ENCODE measurements at regions not wholly inside any gene's neighbourhood (a gene's known extent, or its start where the extent isn't known, plus 50 kb on each side); places are given as distances from the start of the nearest gene placed in this dataset.

GRCh38 chr18:47413327-47413726 lies 161.9 kb upstream of the SKOR2 start:
- in situ Hi-C loops (cut with HindIII; ENCODE audit: low pct_ligation_motif_present, low sequenced_read_pairs) = no loop called here
- no peak overlapping the region for H3K27ac ChIP-seq
- no peak overlapping the region for H3K4me3 ChIP-seq (ENCODE audit: low read depth, low read length)
- no peaks in the 10 kb centered on the region for H3K36me3 ChIP-seq (replicated peaks)
- no peak for DNase-seq
- H3K27me3 ChIP-seq (replicated peaks) = no peaks in the 10 kb centered on the region
- TF ChIP-seq, protein P1, sequence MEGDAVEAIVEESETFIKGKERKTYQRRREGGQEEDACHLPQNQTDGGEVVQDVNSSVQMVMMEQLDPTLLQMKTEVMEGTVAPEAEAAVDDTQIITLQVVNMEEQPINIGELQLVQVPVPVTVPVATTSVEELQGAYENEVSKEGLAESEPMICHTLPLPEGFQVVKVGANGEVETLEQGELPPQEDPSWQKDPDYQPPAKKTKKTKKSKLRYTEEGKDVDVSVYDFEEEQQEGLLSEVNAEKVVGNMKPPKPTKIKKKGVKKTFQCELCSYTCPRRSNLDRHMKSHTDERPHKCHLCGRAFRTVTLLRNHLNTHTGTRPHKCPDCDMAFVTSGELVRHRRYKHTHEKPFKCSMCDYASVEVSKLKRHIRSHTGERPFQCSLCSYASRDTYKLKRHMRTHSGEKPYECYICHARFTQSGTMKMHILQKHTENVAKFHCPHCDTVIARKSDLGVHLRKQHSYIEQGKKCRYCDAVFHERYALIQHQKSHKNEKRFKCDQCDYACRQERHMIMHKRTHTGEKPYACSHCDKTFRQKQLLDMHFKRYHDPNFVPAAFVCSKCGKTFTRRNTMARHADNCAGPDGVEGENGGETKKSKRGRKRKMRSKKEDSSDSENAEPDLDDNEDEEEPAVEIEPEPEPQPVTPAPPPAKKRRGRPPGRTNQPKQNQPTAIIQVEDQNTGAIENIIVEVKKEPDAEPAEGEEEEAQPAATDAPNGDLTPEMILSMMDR (IDR thresholded peaks at IDR 0.05; ENCODE audit: low read depth, low read length, missing control alignments) = no peak

DNA sequence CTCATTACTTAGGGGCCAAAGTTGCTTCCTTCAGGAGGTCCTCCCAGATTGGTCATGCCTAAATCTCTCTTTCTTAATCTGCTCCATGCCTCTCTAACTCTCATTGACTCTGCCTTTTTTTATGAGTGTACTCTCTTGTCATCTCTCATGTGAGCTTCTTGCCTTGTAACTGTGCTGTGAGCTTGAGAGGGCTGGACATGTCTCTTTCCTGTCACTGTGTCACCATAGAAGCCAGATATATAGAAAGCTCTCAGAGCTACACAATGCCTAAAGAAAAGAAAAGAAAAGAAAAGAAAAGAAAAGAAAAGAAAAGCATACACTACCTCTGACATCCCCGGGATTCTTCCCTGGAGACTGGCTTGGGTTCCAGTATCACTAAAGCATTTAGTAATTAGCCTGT lies 161.5 kb upstream of the SKOR2 start:
- TF ChIP-seq, protein P1 (IDR thresholded peaks at IDR 0.05; ENCODE audit: low read depth, low read length, missing control alignments) = no peak
- H3K36me3 ChIP-seq (replicated peaks) = no peaks in the 10 kb centered on the region
- in situ Hi-C loops (cut with HindIII; ENCODE audit: low pct_ligation_motif_present, low sequenced_read_pairs) = no loop called here
- no peak overlapping the region for H3K4me3 ChIP-seq (ENCODE audit: low read depth, low read length)
- H3K27ac ChIP-seq = no peak overlapping the region
- no peak for DNase-seq
- H3K27me3 ChIP-seq (replicated peaks) = no peaks in the 10 kb centered on the region

DNA sequence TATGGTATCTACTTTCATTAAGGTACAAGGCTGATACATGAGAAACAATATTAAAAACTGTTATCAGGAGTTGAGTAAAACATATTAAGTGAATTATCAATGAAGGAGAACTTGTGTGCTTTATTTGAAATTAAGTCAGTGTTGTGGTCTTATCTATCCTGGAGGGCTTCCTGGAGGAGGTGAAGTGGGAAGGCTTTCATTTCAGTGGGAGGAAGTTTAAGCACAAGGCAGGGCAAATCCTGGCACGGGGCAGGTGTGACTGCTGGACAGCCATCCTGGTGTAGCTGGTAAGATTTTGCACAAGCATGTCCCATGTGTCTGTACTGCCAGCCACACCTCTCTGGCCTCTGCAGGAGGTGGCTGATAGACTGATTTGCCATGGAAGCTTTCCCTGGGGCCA lies 159.7 kb upstream of the SKOR2 start:
- DNase-seq = no peak
- Histone ChIP-seq H3K4me3 (ENCODE audit: low read depth, low read length) (no peak overlapping the region), H3K27ac (no peak overlapping the region), H3K36me3 (replicated peaks) (no peaks in the 10 kb centered on the region), H3K27me3 (replicated peaks) (no peaks in the 10 kb centered on the region)
- in situ Hi-C loops (cut with HindIII; ENCODE audit: low pct_ligation_motif_present, low sequenced_read_pairs) = no loop called here
- TF ChIP-seq, protein P1 (IDR thresholded peaks at IDR 0.05; ENCODE audit: low read depth, low read length, missing control alignments) = no peak

DNA sequence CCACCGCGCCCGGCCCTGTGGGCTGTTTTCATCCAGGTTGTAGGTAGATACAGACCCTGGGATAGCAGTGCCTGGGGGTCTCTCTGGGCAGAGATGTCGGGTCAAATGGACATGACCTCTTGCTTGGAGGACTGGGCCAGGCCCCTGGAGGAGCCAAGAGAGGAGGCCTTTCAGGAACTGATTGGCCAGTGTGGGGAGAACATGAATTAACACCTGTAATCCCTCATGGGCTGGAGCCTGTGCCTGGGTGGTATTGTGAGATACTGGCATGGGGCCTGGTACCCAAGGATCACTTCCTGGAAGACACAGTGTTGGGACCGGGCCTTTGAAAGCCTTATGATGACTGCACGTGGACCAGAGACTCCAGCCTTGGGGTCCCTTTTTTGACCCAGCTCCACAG lies 158.7 kb upstream of the SKOR2 start:
- H3K36me3 ChIP-seq (replicated peaks) = no peaks in the 10 kb centered on the region
- DNase-seq = no peak
- TF ChIP-seq, protein P1 (IDR thresholded peaks at IDR 0.05; ENCODE audit: low read depth, low read length, missing control alignments) = no peak
- H3K27me3 ChIP-seq (replicated peaks) = no peaks in the 10 kb centered on the region
- in situ Hi-C loops (cut with HindIII; ENCODE audit: low pct_ligation_motif_present, low sequenced_read_pairs) = no loop called here
- no peak overlapping the region for H3K27ac ChIP-seq
- no peak overlapping the region for H3K4me3 ChIP-seq (ENCODE audit: low read depth, low read length)

- Histone ChIP-seq H3K4me3 (ENCODE audit: low read depth, low read length) (no peak overlapping the region), H3K27me3 (replicated peaks) (no peaks in the 10 kb centered on the region), H3K36me3 (replicated peaks) (no peaks in the 10 kb centered on the region), H3K27ac (no peak overlapping the region)
- in situ Hi-C loops (cut with HindIII; ENCODE audit: low pct_ligation_motif_present, low sequenced_read_pairs) = no loop called here
- TF ChIP-seq, protein P1 (IDR thresholded peaks at IDR 0.05; ENCODE audit: low read depth, low read length, missing control alignments) = no peak
- DNase-seq = no peak
Measured at GRCh38 chr18:47409519-47409918, 158.1 kb upstream of the SKOR2 start.

GRCh38 chr18:47407736-47408135 lies 156.3 kb upstream of the SKOR2 start:
- TF ChIP-seq, protein P1 (IDR thresholded peaks at IDR 0.05; ENCODE audit: low read depth, low read length, missing control alignments) = no peak
- in situ Hi-C loops (cut with HindIII; ENCODE audit: low pct_ligation_motif_present, low sequenced_read_pairs) = no loop called here

More at GRCh38 chr18:47407736-47408135, 156.3 kb upstream of the SKOR2 start:
- no peak overlapping the region for H3K27ac ChIP-seq
- no peak overlapping the region for H3K4me3 ChIP-seq (ENCODE audit: low read depth, low read length)
- DNase-seq = no peak
- H3K27me3 ChIP-seq (replicated peaks) = no peaks in the 10 kb centered on the region
- H3K36me3 ChIP-seq (replicated peaks) = no peaks in the 10 kb centered on the region
